Esophagus squamous epithelium (tissue), 5 donors: ENCODE measurements at regions not wholly inside any gene's neighbourhood (a gene's known extent, or its start where the extent isn't known, plus 50 kb on each side); places are given as distances from the start of the nearest gene placed in this dataset.

Source experiments
- DNase-seq: peaks from one replicate; lab custom pipeline; 2025; lab: John Stamatoyannopoulos, UW
- H3K27ac ChIP-seq, 4 donors: fragments of 200-600 bp; sonication (generic); one replicate each; pipeline ENCODE4 v1.5.1; 2016 to 2019; ENCODE audit warnings: mild to moderate bottlenecking in 1 of 4
- H3K27me3 ChIP-seq, 4 donors: fragments of 200-600 bp; sonication (generic); 1 replicate in 3 of 4; 2 replicates in 1 of 4; pipeline versions ENCODE4 v1.5.1 to v1.6.0; 2017 to 2021; ENCODE audit warnings: antibody characterized with exemption in 1 of 4
- H3K36me3 ChIP-seq, 3 donors: fragments of 200-600 bp; sonication (generic); one replicate each; pipeline ENCODE4 v1.5.1; 2016 to 2019
- H3K4me1 ChIP-seq, 3 donors: fragments of 200-600 bp; sonication (generic); one replicate each; pipeline ENCODE4 v1.5.1; 2017 to 2019
- H3K4me3 ChIP-seq, 4 donors: fragments of 200-600 bp; sonication (generic); 1 replicate in 3 of 4; 2 replicates in 1 of 4; pipeline ENCODE4 v1.5.1; 2016 to 2019; ENCODE audit warnings: mild to moderate bottlenecking in 2 of 4, moderate library complexity in 1 of 4
- H3K9me3 ChIP-seq, 3 donors: fragments of 200-600 bp; sonication (generic); one replicate each; pipeline ENCODE4 v1.5.1; 2016 to 2019
- POLR2A ChIP-seq, 4 donors: fragments of 450-650 bp; IDR thresholded peaks; one replicate each; pipeline ENCODE4 v1.6.1; 2017; ENCODE audit warnings: antibody characterized with exemption in 4 of 4, mild to moderate bottlenecking in 4 of 4, moderate library complexity in 3 of 4
- WGBS, 2 donors: methylation state at CpG; one replicate each; pipeline ENCODE4 v1.1.5; 2018; 5-methylcytosine and 5-hydroxymethylcytosine counted together
- intact Hi-C: fragments of 100-400 bp; cut with DNase I; formaldehyde crosslinking; loops from one replicate; pipeline ENCODE4 v1.15.0; 2022
- TF ChIP-seq, protein P1 (sequence below), 6 experiments: fragments of 450-650 bp in 4 of 6; fragments of 200-600 bp in 2 of 6; sonication (generic) in 2 of 6; IDR thresholded peaks; one replicate each; pipeline ENCODE4 v1.5.1; 2016 to 2019; ENCODE audit warnings: antibody characterized with exemption in 6 of 6, mild to moderate bottlenecking in 4 of 6, moderate library complexity in 4 of 6
- donor health status: DM: yes; HTN: yes; CAD: no.

DNA sequence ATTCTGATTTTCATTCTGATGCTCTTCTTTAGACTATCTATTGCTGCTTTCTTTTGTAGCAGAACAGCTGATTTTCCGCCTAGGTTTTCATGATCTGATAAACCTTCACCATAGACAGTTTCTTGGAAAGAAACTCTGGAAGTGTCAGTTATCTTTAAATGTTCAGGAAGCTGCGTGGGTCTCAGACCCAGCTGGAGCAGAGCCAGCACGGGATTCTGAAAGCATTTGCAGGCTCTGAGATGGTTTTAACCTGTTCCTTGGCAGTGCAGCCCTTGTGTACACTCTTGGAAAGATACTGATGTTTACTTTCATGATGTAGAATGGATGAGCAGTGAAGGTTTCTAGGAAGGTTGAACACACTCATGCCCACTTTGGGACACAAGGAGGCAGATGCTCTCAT lies 178.0 kb upstream of the DMRT1 start:
- Histone ChIP-seq H3K36me3 (no peaks in the 10 kb centered on the region), H3K4me3 (no peak overlapping the region), H3K4me1 (peaks cover 0 to 6% (median 0%) of the 10 kb centered on the region in 3 donors), H3K9me3 (no peaks in the 10 kb centered on the region), H3K27ac (peak overlapping the region in 1 of 4 donors; percentile 30), H3K27me3 (no peaks in the 10 kb centered on the region)
- TF ChIP-seq, protein P1, sequence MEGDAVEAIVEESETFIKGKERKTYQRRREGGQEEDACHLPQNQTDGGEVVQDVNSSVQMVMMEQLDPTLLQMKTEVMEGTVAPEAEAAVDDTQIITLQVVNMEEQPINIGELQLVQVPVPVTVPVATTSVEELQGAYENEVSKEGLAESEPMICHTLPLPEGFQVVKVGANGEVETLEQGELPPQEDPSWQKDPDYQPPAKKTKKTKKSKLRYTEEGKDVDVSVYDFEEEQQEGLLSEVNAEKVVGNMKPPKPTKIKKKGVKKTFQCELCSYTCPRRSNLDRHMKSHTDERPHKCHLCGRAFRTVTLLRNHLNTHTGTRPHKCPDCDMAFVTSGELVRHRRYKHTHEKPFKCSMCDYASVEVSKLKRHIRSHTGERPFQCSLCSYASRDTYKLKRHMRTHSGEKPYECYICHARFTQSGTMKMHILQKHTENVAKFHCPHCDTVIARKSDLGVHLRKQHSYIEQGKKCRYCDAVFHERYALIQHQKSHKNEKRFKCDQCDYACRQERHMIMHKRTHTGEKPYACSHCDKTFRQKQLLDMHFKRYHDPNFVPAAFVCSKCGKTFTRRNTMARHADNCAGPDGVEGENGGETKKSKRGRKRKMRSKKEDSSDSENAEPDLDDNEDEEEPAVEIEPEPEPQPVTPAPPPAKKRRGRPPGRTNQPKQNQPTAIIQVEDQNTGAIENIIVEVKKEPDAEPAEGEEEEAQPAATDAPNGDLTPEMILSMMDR (IDR thresholded peaks at IDR 0.05), result no peak
- no peak for TF ChIP-seq POLR2A (IDR thresholded peaks at IDR 0.05)
- intact Hi-C loops, result no loop called here
- 17 to 27% methylated on average over 3 of the region's 3 CpGs for WGBS, 2 donors
- DNase-seq, result no peak

DNA sequence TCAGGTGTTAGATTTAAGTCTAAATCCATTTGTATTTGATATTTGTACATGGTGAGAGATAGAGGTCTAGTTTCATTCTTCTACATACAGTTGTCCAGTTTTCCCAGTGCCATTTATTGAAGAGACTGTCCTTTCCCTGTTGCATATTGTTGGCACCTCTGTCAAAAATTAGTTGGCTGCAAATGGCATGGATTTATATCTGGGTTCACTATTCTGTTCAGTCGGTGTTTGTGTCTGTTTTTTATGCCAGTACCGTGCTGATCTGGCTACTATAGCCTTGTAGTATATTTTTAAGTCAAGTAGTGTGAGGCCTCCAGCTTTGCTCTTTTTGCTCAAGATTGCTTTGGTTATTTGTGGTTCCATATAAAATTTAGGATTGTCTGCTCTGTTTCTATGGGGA lies 176.2 kb upstream of the DMRT1 start:
- no peak overlapping the region for H3K4me3 ChIP-seq
- 70 to 84% methylated on average over 2 of the region's 2 CpGs for WGBS, 2 donors
- intact Hi-C loops, result no loop called here
- H3K9me3 ChIP-seq, result peaks cover 0 to 3% (median 0%) of the 10 kb centered on the region in 3 donors
- H3K27ac ChIP-seq, result no peak overlapping the region
- H3K4me1 ChIP-seq, result peaks cover 0 to 10% (median under 1%) of the 10 kb centered on the region in 3 donors
- H3K27me3 ChIP-seq, result no peaks in the 10 kb centered on the region
- DNase-seq, result no peak
- H3K36me3 ChIP-seq, result no peaks in the 10 kb centered on the region
- TF ChIP-seq POLR2A (IDR thresholded peaks at IDR 0.05), result no peak
- TF ChIP-seq, protein P1 (IDR thresholded peaks at IDR 0.05), result no peak

DNA sequence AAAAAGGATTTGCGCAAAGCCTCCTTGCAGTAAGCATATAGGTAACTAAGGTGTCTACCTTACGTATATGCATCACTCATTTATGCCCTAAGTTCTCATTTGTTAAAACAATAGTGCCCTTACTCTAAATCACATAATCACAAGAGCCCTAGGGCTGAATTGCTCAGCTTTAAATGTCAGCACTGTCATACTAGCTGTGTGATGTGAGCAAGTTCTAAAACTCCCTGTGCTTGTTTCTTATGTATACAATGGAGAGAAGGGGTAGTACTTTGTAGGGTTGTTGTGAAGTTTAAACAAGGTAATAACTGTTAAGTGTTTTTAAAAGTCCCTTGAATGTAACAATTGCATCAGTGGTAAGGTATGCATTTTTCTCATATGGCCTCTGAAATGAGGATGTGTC lies 169.5 kb upstream of the DMRT1 start:
- no peak for TF ChIP-seq POLR2A (IDR thresholded peaks at IDR 0.05)
- TF ChIP-seq, protein P1 (IDR thresholded peaks at IDR 0.05), result no peak
- Histone ChIP-seq H3K9me3 (peaks cover 0 to 3% (median 0%) of the 10 kb centered on the region in 3 donors), H3K36me3 (no peaks in the 10 kb centered on the region), H3K27ac (no peak overlapping the region), H3K4me1 (peaks cover 0 to 63% (median 35%) of the 10 kb centered on the region in 3 donors), H3K27me3 (no peaks in the 10 kb centered on the region), H3K4me3 (no peak overlapping the region)
- 71 to 72% methylated on average over 2 of the region's 2 CpGs for WGBS, 2 donors
- intact Hi-C loops, result no loop called here
- no peak for DNase-seq

- Histone ChIP-seq H3K9me3 (peaks cover 0 to 3% (median 0%) of the 10 kb centered on the region in 3 donors), H3K4me1 (peaks cover 4 to 71% (median 42%) of the 10 kb centered on the region in 3 donors), H3K36me3 (no peaks in the 10 kb centered on the region), H3K27ac (peak overlapping the region in 2 of 4 donors; percentile 86 to 87), H3K27me3 (no peaks in the 10 kb centered on the region), H3K4me3 (no peak overlapping the region)
- TF ChIP-seq POLR2A (IDR thresholded peaks at IDR 0.05), result no peak
- TF ChIP-seq, protein P1 (IDR thresholded peaks at IDR 0.05), result no peak
- no peak for DNase-seq
- intact Hi-C loops, result no loop called here
- WGBS, 2 donors, result 57 to 69% methylated on average over 4 of the region's 4 CpGs
Measured at GRCh38 chr9:672851-673250, 168.6 kb upstream of the DMRT1 start.

DNA sequence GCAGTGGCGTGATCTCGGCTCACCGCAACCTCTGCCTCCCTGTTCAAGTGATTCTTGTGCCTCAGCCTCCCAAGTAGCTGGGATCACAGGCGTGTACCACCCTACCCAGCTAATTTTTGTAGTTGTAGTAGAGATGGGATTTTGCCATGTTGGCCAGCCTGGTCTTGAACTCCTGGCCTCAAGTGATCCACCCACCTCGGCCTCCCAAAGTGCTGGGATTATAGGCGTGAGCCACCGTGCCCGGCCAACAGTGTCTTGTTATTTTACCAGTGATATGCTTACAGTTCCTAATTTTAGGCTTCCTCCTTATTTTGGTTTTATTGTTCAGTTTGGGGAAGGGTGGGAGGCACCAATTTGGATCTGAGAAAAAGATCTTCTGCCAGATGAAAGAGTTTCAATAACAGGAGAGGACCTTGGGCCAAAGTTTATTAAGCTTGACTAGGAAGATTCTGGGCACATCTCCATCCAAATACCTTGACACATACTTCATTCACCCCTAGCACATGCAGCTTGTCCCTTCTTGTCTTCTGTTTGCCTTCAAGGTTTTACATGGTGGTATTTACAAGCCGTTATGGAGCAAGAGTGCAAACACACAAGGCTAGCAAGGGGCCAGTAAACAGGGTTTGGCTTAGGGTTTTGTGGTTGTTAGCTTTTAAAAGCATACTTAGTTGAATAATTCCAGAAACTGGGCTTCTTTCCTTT lies 168.1 kb upstream of the DMRT1 start:
- no peaks in the 10 kb centered on the region for H3K36me3 ChIP-seq
- WGBS, 2 donors, result 57 to 58% methylated on average over 8 to 9 of the region's 9 CpGs
- H3K9me3 ChIP-seq, result peaks cover 0 to 3% (median 0%) of the 10 kb centered on the region in 3 donors
- no peak for DNase-seq
- no peaks in the 10 kb centered on the region for H3K27me3 ChIP-seq
- no peak overlapping the region for H3K4me3 ChIP-seq
- TF ChIP-seq, protein P1 (IDR thresholded peaks at IDR 0.05), result no peak
- H3K4me1 ChIP-seq, result peaks cover 7 to 77% (median 48%) of the 10 kb centered on the region in 3 donors
- intact Hi-C loops, result no loop called here
- peak overlapping the region; percentile 72 to 87 (median 80) for H3K27ac ChIP-seq
